ENCODE measurements at regions not wholly inside any gene's neighbourhood (a gene's known extent, or its start where the extent isn't known, plus 50 kb on each side); places are given as distances from the start of the nearest gene placed in this dataset.

GRCh38 chr4:138090918-138091676 is 151.1 kb downstream of the SLC7A11 start:
- no peak for DNase-seq
- Histone ChIP-seq H3K36me3 (no peaks in the 10 kb centered on the region), H3K27ac (no peak overlapping the region), H3K4me1 (no peaks in the 10 kb centered on the region; the same call in 1 of the 2 replicates), H3K9me3 (replicated peaks) (no peaks in the 10 kb centered on the region; the same call in 1 of the 2 replicates), H3K27me3 (no peaks in the 10 kb centered on the region), H3K4me3 (no peak overlapping the region)

- Histone ChIP-seq H3K4me1 (no peaks in the 10 kb centered on the region; the same call in 1 of the 2 replicates), H3K27me3 (no peaks in the 10 kb centered on the region), H3K4me3 (peak overlapping the region; percentile 55), H3K36me3 (no peaks in the 10 kb centered on the region), H3K9me3 (replicated peaks) (no peaks in the 10 kb centered on the region; the same call in 1 of the 2 replicates), H3K27ac (peak overlapping the region; percentile 19)
- DNase-seq, result peak; percentile 51 to 89
Observed at GRCh38 chr4:138090150-138090917, 151.8 kb downstream of the SLC7A11 start.

- Histone ChIP-seq H3K27ac (no peak overlapping the region), H3K4me1 (no peaks in the 10 kb centered on the region; the same call in 1 of the 2 replicates), H3K4me3 (no peak overlapping the region), H3K36me3 (no peaks in the 10 kb centered on the region), H3K9me3 (replicated peaks) (no peaks in the 10 kb centered on the region; the same call in 1 of the 2 replicates), H3K27me3 (no peaks in the 10 kb centered on the region)
- no peak for DNase-seq
Observed at GRCh38 chr4:138088449-138089208, 153.5 kb downstream of the SLC7A11 start.

GRCh38 chr4:138087066-138087719 is 155.0 kb downstream of the SLC7A11 start:
- H3K9me3 ChIP-seq (replicated peaks), result no peaks in the 10 kb centered on the region; the same call in 1 of the 2 replicates
- H3K27me3 ChIP-seq, result no peaks in the 10 kb centered on the region
- H3K36me3 ChIP-seq, result no peaks in the 10 kb centered on the region
- no peaks in the 10 kb centered on the region; the same call in 1 of the 2 replicates for H3K4me1 ChIP-seq
- H3K4me3 ChIP-seq, result no peak overlapping the region
- DNase-seq, result no peak
- no peak overlapping the region for H3K27ac ChIP-seq

GRCh38 chr4:138086611-138087041 is 155.5 kb downstream of the SLC7A11 start:
- Histone ChIP-seq H3K9me3 (replicated peaks) (no peaks in the 10 kb centered on the region; the same call in 1 of the 2 replicates), H3K27ac (no peak overlapping the region), H3K4me1 (no peaks in the 10 kb centered on the region; the same call in 1 of the 2 replicates), H3K36me3 (no peaks in the 10 kb centered on the region), H3K27me3 (no peaks in the 10 kb centered on the region), H3K4me3 (no peak overlapping the region)
- no peak for DNase-seq

- H3K4me3 ChIP-seq, result no peak overlapping the region
Observed at GRCh38 chr4:138085736-138086305, 156.3 kb downstream of the SLC7A11 start.

GRCh38 chr4:138078751-138079520 is 163.2 kb downstream of the SLC7A11 start:
- Histone ChIP-seq H3K9me3 (replicated peaks) (no peaks in the 10 kb centered on the region), H3K4me1 (no peaks in the 10 kb centered on the region), H3K27ac (no peak overlapping the region), H3K27me3 (no peaks in the 10 kb centered on the region), H3K4me3 (no peak overlapping the region), H3K36me3 (no peaks in the 10 kb centered on the region)
- DNase-seq, result no peak

More at GRCh38 chr4:138085736-138086305, 156.3 kb downstream of the SLC7A11 start:
- Histone ChIP-seq H3K9me3 (replicated peaks) (no peaks in the 10 kb centered on the region; the same call in 1 of the 2 replicates), H3K4me1 (no peaks in the 10 kb centered on the region; the same call in 1 of the 2 replicates), H3K27me3 (no peaks in the 10 kb centered on the region), H3K27ac (no peak overlapping the region), H3K36me3 (no peaks in the 10 kb centered on the region)
- no peak for DNase-seq

- Histone ChIP-seq H3K4me1 (no peaks in the 10 kb centered on the region), H3K9me3 (replicated peaks) (no peaks in the 10 kb centered on the region), H3K4me3 (no peak overlapping the region), H3K36me3 (no peaks in the 10 kb centered on the region), H3K27me3 (no peaks in the 10 kb centered on the region), H3K27ac (no peak overlapping the region)
- no peak for DNase-seq
Observed at GRCh38 chr4:138078253-138078652, 163.9 kb downstream of the SLC7A11 start.

GRCh38 chr4:138076561-138076960 is 165.6 kb downstream of the SLC7A11 start:
- Histone ChIP-seq H3K4me1 (no peaks in the 10 kb centered on the region), H3K36me3 (no peaks in the 10 kb centered on the region), H3K9me3 (replicated peaks) (no peaks in the 10 kb centered on the region), H3K4me3 (no peak overlapping the region), H3K27ac (no peak overlapping the region), H3K27me3 (no peaks in the 10 kb centered on the region)
- no peak for DNase-seq

- H3K4me1 ChIP-seq, result no peaks in the 10 kb centered on the region
- no peaks in the 10 kb centered on the region for H3K9me3 ChIP-seq (replicated peaks)
- H3K4me3 ChIP-seq, result no peak overlapping the region
- no peak overlapping the region for H3K27ac ChIP-seq
- no peaks in the 10 kb centered on the region for H3K36me3 ChIP-seq
- H3K27me3 ChIP-seq, result no peaks in the 10 kb centered on the region
- no peak for DNase-seq
Observed at GRCh38 chr4:138070816-138071215, 171.3 kb downstream of the SLC7A11 start.

GRCh38 chr4:138063581-138063980 is 178.6 kb downstream of the SLC7A11 start:
- Histone ChIP-seq H3K27me3 (no peaks in the 10 kb centered on the region), H3K9me3 (replicated peaks) (no peaks in the 10 kb centered on the region)

GRCh38 chr4:138062929-138063328 is 179.2 kb downstream of the SLC7A11 start:
- no peaks in the 10 kb centered on the region for H3K36me3 ChIP-seq
- H3K27ac ChIP-seq, result no peak overlapping the region
- no peak for DNase-seq

More at GRCh38 chr4:138063581-138063980, 178.6 kb downstream of the SLC7A11 start:
- no peak overlapping the region for H3K27ac ChIP-seq
- no peaks in the 10 kb centered on the region for H3K4me1 ChIP-seq
- H3K36me3 ChIP-seq, result no peaks in the 10 kb centered on the region
- no peak for DNase-seq
- H3K4me3 ChIP-seq, result no peak overlapping the region

GRCh38 chr4:138056541-138056940 is 185.6 kb downstream of the SLC7A11 start:
- no peak for DNase-seq
- no peaks in the 10 kb centered on the region for H3K36me3 ChIP-seq
- no peaks in the 10 kb centered on the region for H3K9me3 ChIP-seq (replicated peaks)
- H3K4me3 ChIP-seq, result no peak overlapping the region
- no peak overlapping the region for H3K27ac ChIP-seq
- H3K4me1 ChIP-seq, result no peaks in the 10 kb centered on the region
- no peaks in the 10 kb centered on the region for H3K27me3 ChIP-seq

More at GRCh38 chr4:138062929-138063328, 179.2 kb downstream of the SLC7A11 start:
- H3K4me3 ChIP-seq, result no peak overlapping the region
- H3K27me3 ChIP-seq, result no peaks in the 10 kb centered on the region
- H3K9me3 ChIP-seq (replicated peaks), result no peaks in the 10 kb centered on the region
- no peaks in the 10 kb centered on the region for H3K4me1 ChIP-seq
